SK-N-SH treated with all-trans-retinoic acid at 6 μM for 48 hours (cell line): ENCODE measurements at regions not wholly inside any gene's neighbourhood (a gene's known extent, or its start where the extent isn't known, plus 50 kb on each side); places are given as distances from the start of the nearest gene placed in this dataset.
A peak's percentile ranks its signal among the peaks of the same experiment; 100 is the strongest.

ENCODE experiments used
- ATAC-seq: fragments of 200-7000 bp; cut with Tn5 transposase; 3 replicates; pipeline ENCODE4 v1.9.1; 2020; ENCODE audit warnings: mild to moderate bottlenecking, moderate library complexity
- BACH2 ChIP-seq: fragments of 250-450 bp; sonication (Bioruptor Pico); IDR thresholded peaks from 2 replicates; pipeline ENCODE4 v1.9.0; 2021; ENCODE audit warnings: mild to moderate bottlenecking, borderline replicate concordance
- CSDC2 ChIP-seq: fragments of 250-450 bp; sonication (Bioruptor Pico); IDR thresholded peaks from 2 replicates; pipeline ENCODE4 v1.5.0; 2020; ENCODE audit warnings: mild to moderate bottlenecking, moderate library complexity
- CSRNP3 ChIP-seq: fragments of 250-450 bp; sonication (Bioruptor Pico); IDR thresholded peaks from 2 replicates; pipeline ENCODE4 v1.5.1; 2021; ENCODE audit warnings: mild to moderate bottlenecking, moderate library complexity
- ESRRG ChIP-seq: fragments of 250-450 bp; sonication (Bioruptor Pico); IDR thresholded peaks from 2 replicates; pipeline ENCODE4 v1.6.1; 2021; ENCODE audit warnings: mild to moderate bottlenecking
- GLIS3 ChIP-seq: fragments of 250-450 bp; sonication (Bioruptor Pico); IDR thresholded peaks from 2 replicates; pipeline ENCODE4 v1.5.0; 2020; ENCODE audit warnings: mild to moderate bottlenecking, moderate library complexity
- ISL1 ChIP-seq: fragments of 250-450 bp; sonication (Bioruptor Pico); IDR thresholded peaks from 2 replicates; pipeline ENCODE4 v2.1.2; 2022; ENCODE audit warnings: mild to moderate bottlenecking, moderate library complexity
- OSR1 ChIP-seq: fragments of 250-450 bp; sonication (Bioruptor Pico); IDR thresholded peaks from 2 replicates; pipeline ENCODE4 v1.8.0; 2022; ENCODE audit warnings: moderate library complexity, mild to moderate bottlenecking, inconsistent platforms
- PATZ1 ChIP-seq: fragments of 250-450 bp; sonication (Bioruptor Pico); IDR thresholded peaks from 2 replicates; pipeline ENCODE4 v1.8.0; 2020; ENCODE audit warnings: mild to moderate bottlenecking, moderate library complexity, borderline replicate concordance
- POU6F1 ChIP-seq: fragments of 250-450 bp; sonication (Bioruptor Pico); IDR thresholded peaks from 2 replicates; pipeline ENCODE4 v1.8.0; 2021; ENCODE audit warnings: low read depth, mild to moderate bottlenecking, moderate library complexity, borderline replicate concordance
- SNAI2 ChIP-seq: fragments of 250-450 bp; sonication (Bioruptor Pico); IDR thresholded peaks from 2 replicates; pipeline ENCODE4 v1.5.0; 2020; ENCODE audit warnings: mild to moderate bottlenecking, moderate library complexity
- TCF4 ChIP-seq: fragments of 250-450 bp; sonication (Bioruptor Pico); IDR thresholded peaks from 2 replicates; pipeline ENCODE4 v1.8.0; 2021; ENCODE audit warnings: mild to moderate bottlenecking, moderate library complexity, borderline replicate concordance
- TOX ChIP-seq: fragments of 250-450 bp; sonication (Bioruptor Pico); IDR thresholded peaks from 2 replicates; pipeline ENCODE4 v1.8.0; 2021; ENCODE audit warnings: mild to moderate bottlenecking, moderate library complexity, borderline replicate concordance
- TSHZ2 ChIP-seq: fragments of 250-450 bp; sonication (Bioruptor Pico); IDR thresholded peaks from 2 replicates; pipeline ENCODE4 v1.5.0; 2020; ENCODE audit warnings: mild to moderate bottlenecking, moderate library complexity
- ZC3H10 ChIP-seq: fragments of 250-450 bp; sonication (Bioruptor Pico); IDR thresholded peaks from 2 replicates; pipeline ENCODE4 v1.5.1; 2021; ENCODE audit warnings: mild to moderate bottlenecking, moderate library complexity
- ZFP3 ChIP-seq: fragments of 250-450 bp; sonication (Bioruptor Pico); IDR thresholded peaks from 2 replicates; pipeline ENCODE4 v1.5.0; 2020; ENCODE audit warnings: mild to moderate bottlenecking, moderate library complexity
- ZFP30 ChIP-seq: fragments of 450-650 bp; formaldehyde crosslinking; IDR thresholded peaks from 2 replicates; pipeline ENCODE4 v1.5.0; 2022; ENCODE audit warnings: mild to moderate bottlenecking, moderate library complexity
- ZNF565 ChIP-seq: fragments of 450-650 bp; formaldehyde crosslinking; conservative IDR thresholded peaks from 2 replicates; pipeline ENCODE4 v1.5.0; 2020; ENCODE audit warnings: low read depth, mild to moderate bottlenecking, moderate library complexity
- ZNF70 ChIP-seq: fragments of 450-650 bp; formaldehyde crosslinking; IDR thresholded peaks from 2 replicates; pipeline ENCODE4 v1.5.0; 2020; ENCODE audit warnings: mild to moderate bottlenecking, moderate library complexity
- ZNF8 ChIP-seq: fragments of 450-650 bp; formaldehyde crosslinking; IDR thresholded peaks from 2 replicates; pipeline ENCODE4 v1.5.0; 2020; ENCODE audit warnings: mild to moderate bottlenecking, moderate library complexity

GRCh38 chr2:39504790-39505335 is 67.8 kb upstream of the MAP4K3 start:
- peak; percentile 44 for ATAC-seq
- TF ChIP-seq TSHZ2 (CRISPR knock-in tag) (no peak), ISL1 (CRISPR knock-in tag) (peak; percentile 75), GLIS3 (CRISPR knock-in tag) (no peak), ZC3H10 (no peak)

- no peak for ATAC-seq
- TF ChIP-seq ZNF8 (CRISPR knock-in tag) (no peak), CSDC2 (CRISPR knock-in tag) (no peak), ZC3H10 (no peak), TCF4 (CRISPR knock-in tag) (no peak), ZNF70 (CRISPR knock-in tag) (no peak), ZFP30 (CRISPR knock-in tag) (no peak), ZNF565 (no peak), ESRRG (CRISPR knock-in tag) (no peak), TOX (CRISPR knock-in tag) (no peak), OSR1 (CRISPR knock-in tag) (no peak), POU6F1 (CRISPR knock-in tag) (no peak), PATZ1 (CRISPR knock-in tag) (no peak), BACH2 (CRISPR knock-in tag) (no peak), TSHZ2 (CRISPR knock-in tag) (no peak), GLIS3 (CRISPR knock-in tag) (no peak), ISL1 (CRISPR knock-in tag) (no peak), CSRNP3 (CRISPR knock-in tag) (no peak), SNAI2 (no peak), ZFP3 (no peak)
Measured at GRCh38 chr2:39506215-39506614, 69.1 kb upstream of the MAP4K3 start.

GRCh38 chr2:39508198-39508597 is 71.1 kb upstream of the MAP4K3 start:
- TF ChIP-seq ISL1 (CRISPR knock-in tag) (peak; percentile 63), ZC3H10 (no peak)
- ATAC-seq = peak; percentile 21; the same call in 1 of the 3 replicates
